Subcutaneous abdominal adipose tissue (tissue), 5 donors: ENCODE measurements at regions not wholly inside any gene's neighbourhood (a gene's known extent, or its start where the extent isn't known, plus 50 kb on each side); places are given as distances from the start of the nearest gene placed in this dataset.

Source experiments
- H3K27ac ChIP-seq: one replicate; pipeline ENCODE4 v1.7.0; 2013; ENCODE audit warnings: low read depth, mild to moderate bottlenecking, inconsistent platforms, low read length, moderate library complexity
- H3K27me3 ChIP-seq, 5 donors: one replicate each; pipeline ENCODE4 v1.7.0; 2013; ENCODE audit warnings: low read length in 5 of 5, inconsistent platforms in 1 of 5; ENCODE audit not compliant: control insufficient read depth in 5 of 5, insufficient read depth in 4 of 5
- H3K36me3 ChIP-seq, 5 donors: one replicate each; pipeline ENCODE4 v1.7.0; 2013; ENCODE audit warnings: low read length in 5 of 5; ENCODE audit not compliant: control insufficient read depth in 5 of 5, insufficient read depth in 5 of 5
- H3K4me1 ChIP-seq, 5 donors: one replicate each; pipeline ENCODE4 v1.7.0; 2013; ENCODE audit warnings: low read length in 5 of 5, mild to moderate bottlenecking in 3 of 5, moderate library complexity in 1 of 5; ENCODE audit not compliant: control insufficient read depth in 5 of 5, insufficient read depth in 5 of 5
- H3K4me3 ChIP-seq, 5 donors: one replicate each; pipeline ENCODE4 v1.7.0; 2013; ENCODE audit warnings: low read length in 5 of 5, low read depth in 1 of 5
- H3K9ac ChIP-seq, 5 donors: one replicate each; pipeline ENCODE4 v1.7.0; 2013; ENCODE audit warnings: low read length in 5 of 5, mild to moderate bottlenecking in 4 of 5, moderate library complexity in 3 of 5
- H3K9me3 ChIP-seq, 5 donors: one replicate each; pipeline ENCODE4 v1.7.0; 2013; ENCODE audit warnings: low read length in 5 of 5; ENCODE audit not compliant: control insufficient read depth in 5 of 5
- donor health status: healthy.
- donor health status: healthy.
- donor health status: healthy.
- donor health status: healthy.
- donor health status: healthy.

DNA sequence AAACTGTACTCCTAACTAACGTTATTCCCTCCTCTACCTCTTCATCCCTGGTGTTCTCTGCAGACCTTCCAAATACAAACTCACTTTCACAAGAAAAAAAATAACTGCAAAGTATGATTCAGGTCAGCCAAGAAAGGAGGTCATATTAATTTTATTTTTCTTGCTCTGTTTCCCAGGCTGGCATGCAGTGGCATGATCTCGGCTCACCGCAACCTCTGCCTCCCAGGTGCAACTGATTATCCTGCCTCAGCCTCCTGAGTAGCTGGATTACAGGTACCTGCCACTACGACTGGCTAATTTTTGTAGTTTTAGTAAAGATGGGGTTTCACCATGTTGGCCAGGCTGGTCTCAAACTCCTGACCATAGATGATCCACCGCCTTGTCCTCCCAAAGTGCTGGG lies 156.6 kb downstream of the CHIC2 start:
- Histone ChIP-seq H3K9ac (no peak overlapping the region), H3K27ac (no peak overlapping the region), H3K4me1 (peaks cover 2 to 24% (median 18%) of the 10 kb centered on the region in 5 donors), H3K27me3 (peaks cover 3 to 36% (median 10%) of the 10 kb centered on the region in 5 donors), H3K36me3 (no peaks in the 10 kb centered on the region), H3K4me3 (no peak overlapping the region), H3K9me3 (no peaks in the 10 kb centered on the region)

- Histone ChIP-seq H3K4me1 (peaks cover 2 to 24% (median 18%) of the 10 kb centered on the region in 5 donors), H3K4me3 (peak overlapping the region in 1 of 5 donors; percentile 60), H3K36me3 (no peaks in the 10 kb centered on the region), H3K27ac (no peak overlapping the region), H3K9ac (no peak overlapping the region), H3K27me3 (peaks cover 3 to 41% (median 13%) of the 10 kb centered on the region in 5 donors), H3K9me3 (no peaks in the 10 kb centered on the region)
These were observed 157.7 kb downstream of the CHIC2 start for GRCh38 chr4:53906606-53907190.

- no peaks in the 10 kb centered on the region for H3K36me3 ChIP-seq
- peak overlapping the region in 1 of 5 donors; percentile 47 for H3K9ac ChIP-seq
- peak overlapping the region; percentile 30 to 74 (median 60) for H3K4me3 ChIP-seq
- H3K9me3 ChIP-seq = no peaks in the 10 kb centered on the region
- peaks cover 3 to 41% (median 13%) of the 10 kb centered on the region in 5 donors for H3K27me3 ChIP-seq
- peaks cover 2 to 24% (median 18%) of the 10 kb centered on the region in 5 donors for H3K4me1 ChIP-seq
- no peak overlapping the region for H3K27ac ChIP-seq
These were observed 158.4 kb downstream of the CHIC2 start for GRCh38 chr4:53905941-53906377.

DNA sequence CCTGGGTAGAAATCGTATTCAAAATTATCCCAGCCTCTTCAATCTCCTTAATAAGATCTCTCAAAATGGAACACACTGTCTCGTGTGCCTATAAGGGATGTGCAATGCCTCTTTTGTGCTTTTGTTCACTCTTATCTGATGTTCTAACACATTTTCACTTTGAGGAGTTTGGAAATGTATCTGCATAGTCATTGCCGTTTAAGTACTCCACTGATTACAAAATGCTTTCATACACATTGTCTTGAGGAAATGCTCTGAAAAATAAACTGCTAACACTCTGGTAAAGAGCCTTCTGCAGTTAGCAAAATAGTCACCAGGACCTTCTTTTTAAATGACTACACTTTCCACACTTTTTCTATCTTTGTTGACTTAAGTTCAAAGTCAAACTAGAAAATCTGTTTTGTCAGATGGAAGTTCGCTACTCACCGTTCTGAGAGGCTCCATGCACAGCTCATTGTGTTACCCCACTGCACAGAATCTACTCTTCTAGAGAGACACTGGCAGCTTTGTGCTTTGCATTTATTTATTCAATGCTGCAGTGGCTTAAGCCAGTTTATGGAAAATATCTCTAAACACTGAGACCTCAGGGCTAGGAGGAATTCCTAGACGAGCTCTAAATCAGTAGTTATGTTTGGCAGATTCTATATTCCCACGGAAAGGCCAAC lies 159.0 kb downstream of the CHIC2 start:
- H3K4me3 ChIP-seq = peak overlapping the region in 3 of 5 donors; percentile 30 to 74 (median 60)

GRCh38 chr4:53902786-53903185 lies 161.6 kb downstream of the CHIC2 start:
- Histone ChIP-seq H3K36me3 (no peaks in the 10 kb centered on the region), H3K4me3 (no peak overlapping the region), H3K9me3 (no peaks in the 10 kb centered on the region), H3K27me3 (peaks cover 3 to 39% (median 10%) of the 10 kb centered on the region in 5 donors), H3K9ac (no peak overlapping the region), H3K4me1 (peaks cover 0 to 23% (median 18%) of the 10 kb centered on the region in 5 donors), H3K27ac (no peak overlapping the region)

More for the DNA sequence above, 159.0 kb downstream of the CHIC2 start:
- H3K9me3 ChIP-seq = no peaks in the 10 kb centered on the region
- no peak overlapping the region for H3K9ac ChIP-seq
- no peaks in the 10 kb centered on the region for H3K36me3 ChIP-seq
- peaks cover 2 to 24% (median 18%) of the 10 kb centered on the region in 5 donors for H3K4me1 ChIP-seq
- no peak overlapping the region for H3K27ac ChIP-seq
- H3K27me3 ChIP-seq = peaks cover 3 to 41% (median 13%) of the 10 kb centered on the region in 5 donors

DNA sequence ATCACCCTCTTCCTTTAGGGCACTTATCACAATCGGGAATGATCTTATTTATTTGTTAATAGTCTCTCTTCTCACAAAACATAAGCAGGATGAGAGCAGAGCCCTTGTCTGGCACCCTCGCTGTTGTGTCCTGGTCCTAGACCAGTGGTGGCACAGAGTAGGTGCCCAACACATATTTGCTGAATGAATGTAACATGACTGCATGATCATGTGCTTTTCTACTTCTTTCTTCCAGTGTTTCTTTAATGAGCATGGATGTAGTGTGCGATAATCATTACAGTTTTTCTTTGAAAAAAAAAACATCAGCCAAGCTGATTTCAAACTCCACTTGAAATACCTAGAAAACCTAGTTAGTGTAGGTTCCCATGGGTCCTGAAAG lies 164.1 kb downstream of the CHIC2 start:
- no peak overlapping the region for H3K9ac ChIP-seq
- H3K4me1 ChIP-seq = peaks cover 0 to 11% (median 10%) of the 10 kb centered on the region in 5 donors
- no peaks in the 10 kb centered on the region for H3K36me3 ChIP-seq
- H3K4me3 ChIP-seq = no peak overlapping the region
- H3K9me3 ChIP-seq = no peaks in the 10 kb centered on the region
- no peak overlapping the region for H3K27ac ChIP-seq
- H3K27me3 ChIP-seq = peaks cover 3 to 17% (median 9%) of the 10 kb centered on the region in 5 donors

GRCh38 chr4:53899586-53900270 lies 164.7 kb downstream of the CHIC2 start:
- no peak overlapping the region for H3K9ac ChIP-seq
- peaks cover 2 to 15% (median 6%) of the 10 kb centered on the region in 5 donors for H3K27me3 ChIP-seq
- peak overlapping the region in 2 of 5 donors; percentile 7 to 42 for H3K4me3 ChIP-seq
- no peaks in the 10 kb centered on the region for H3K9me3 ChIP-seq
- no peaks in the 10 kb centered on the region for H3K36me3 ChIP-seq
- no peak overlapping the region for H3K27ac ChIP-seq
- peaks cover 0 to 11% (median 10%) of the 10 kb centered on the region in 5 donors for H3K4me1 ChIP-seq

DNA sequence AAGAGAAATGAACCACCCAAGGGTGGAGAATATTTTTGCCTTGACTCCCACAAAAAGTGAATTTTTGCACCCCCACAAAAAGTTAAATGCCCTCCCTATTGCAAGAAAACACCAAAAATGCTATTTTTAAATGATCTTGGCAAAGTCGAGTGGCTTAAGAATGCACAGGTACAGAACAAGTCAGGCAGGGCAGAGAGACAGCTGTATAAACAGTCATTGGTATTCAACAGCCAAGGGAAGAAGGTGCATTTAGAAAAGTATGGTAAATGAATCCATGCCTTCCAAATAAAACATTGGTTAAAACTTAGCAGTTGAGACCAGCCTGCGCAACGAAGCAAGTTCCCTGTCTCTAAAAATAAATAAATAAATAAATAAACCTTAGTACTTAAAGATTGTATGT lies 169.3 kb downstream of the CHIC2 start:
- H3K27ac ChIP-seq = no peak overlapping the region
- H3K36me3 ChIP-seq = no peaks in the 10 kb centered on the region
- no peaks in the 10 kb centered on the region for H3K27me3 ChIP-seq
- H3K4me1 ChIP-seq = peaks cover 0 to 9% (median 8%) of the 10 kb centered on the region in 5 donors
- no peak overlapping the region for H3K4me3 ChIP-seq
- H3K9me3 ChIP-seq = no peaks in the 10 kb centered on the region
- no peak overlapping the region for H3K9ac ChIP-seq

DNA sequence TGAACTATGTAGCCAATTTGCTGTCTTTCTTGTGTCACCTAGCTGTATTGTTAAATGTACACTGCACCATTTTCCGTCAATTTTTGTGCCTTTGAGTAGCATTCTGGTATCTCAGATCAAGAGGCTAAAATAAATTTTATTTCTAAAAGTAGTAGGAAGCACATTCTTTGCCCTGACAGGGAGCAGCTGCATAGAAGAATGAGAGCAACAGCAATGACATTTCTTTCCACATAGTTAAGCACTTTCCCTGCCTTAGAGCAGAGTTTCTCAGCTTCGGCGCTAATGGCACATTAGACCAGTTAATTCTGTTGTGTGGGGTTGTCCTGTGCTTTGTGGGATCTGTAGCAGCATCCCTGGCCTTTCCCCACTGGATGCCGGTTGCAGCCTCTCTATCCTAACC lies 173.9 kb downstream of the CHIC2 start:
- no peaks in the 10 kb centered on the region for H3K36me3 ChIP-seq
- no peaks in the 10 kb centered on the region for H3K9me3 ChIP-seq
- H3K27me3 ChIP-seq = peaks cover 0 to 3% (median 0%) of the 10 kb centered on the region in 5 donors
- no peak overlapping the region for H3K9ac ChIP-seq
- H3K4me3 ChIP-seq = no peak overlapping the region
- peaks cover 0 to 4% (median 2%) of the 10 kb centered on the region in 5 donors for H3K4me1 ChIP-seq
- H3K27ac ChIP-seq = no peak overlapping the region
